GM12878 (cell line): ENCODE measurements at regions not wholly inside any gene's neighbourhood (a gene's known extent, or its start where the extent isn't known, plus 50 kb on each side); places are given as distances from the start of the nearest gene placed in this dataset.

Source experiments
- ATAC-seq: fragments of 200-7000 bp; cut with Tn5 transposase; 3 replicates; pipeline ENCODE4 v1.9.1; 2020; ENCODE audit warnings: mild to moderate bottlenecking, moderate library complexity
- BruUV-seq: library from RNA; stranded (reverse); fragments of 400-500 nt; replicated peaks from 2 replicates; lab custom pipeline; 2021; lab: Mats Ljungman, UMichigan
- CTCF ChIA-PET: fragments of 300-600 bp; sonication (Branson Sonifier 250); formaldehyde crosslinking; extraction: SDS; loops from one replicate; lab custom pipeline; 2021; ENCODE audit warnings: inconsistent platforms; lab: Yijun Ruan, JAX
- POLR2A ChIA-PET: fragments of 350-600 bp; formaldehyde crosslinking; extraction: SDS; loops from one replicate; lab custom pipeline; 2021; ENCODE audit warnings: inconsistent platforms; lab: Charles Lee
- RAD21 ChIA-PET: fragments of 300-600 bp; sonication (Branson Sonifier 250); formaldehyde crosslinking; loops from one replicate; lab custom pipeline; 2023; ENCODE audit warnings: antibody characterized with exemption; ENCODE audit not compliant: unreplicated experiment; lab: Charles Lee
- SMC1A ChIA-PET: fragments of 300-600 bp; sonication (Branson Sonifier 250); formaldehyde crosslinking; loops from one replicate; lab custom pipeline; 2023; ENCODE audit not compliant: unreplicated experiment, uncharacterized antibody; lab: Charles Lee
- DNase-seq: peaks from one replicate; pipeline ENCODE4 v3.0.0-alpha.2; 2011; ENCODE audit warnings: low read depth, low spot score
- FAIRE-seq: peaks from 3 replicates; lab custom pipeline; 2011; peaks lifted over from hg19 to GRCh38; lab: Jason Lieb, UNC
- H2AFZ ChIP-seq: 2 replicates; pipeline ENCODE4 v1.6.0; 2011; ENCODE audit warnings: low read depth, low read length, control low read depth; ENCODE audit not compliant: control insufficient read depth
- H3K27ac ChIP-seq: 2 replicates; pipeline ENCODE4 v1.5.1; 2011; ENCODE audit warnings: control low read depth; ENCODE audit not compliant: control insufficient read depth, insufficient read depth
- H3K27me3 ChIP-seq, 2 experiments: replicated peaks in 1 of 2; 2 replicates each; pipeline versions ENCODE4 v1.6.0 to v1.6.1; 2011; ENCODE audit warnings: low read length in 1 of 2; ENCODE audit not compliant: control insufficient read depth in 2 of 2, insufficient read depth in 2 of 2
- H3K36me3 ChIP-seq, 2 experiments: 2 replicates each; pipeline ENCODE4 v1.5.1; 2011; ENCODE audit warnings: low read length in 1 of 2; ENCODE audit not compliant: control insufficient read depth in 2 of 2, insufficient read depth in 2 of 2
- H3K4me1 ChIP-seq: 2 replicates; pipeline ENCODE4 v1.6.1; 2011; ENCODE audit warnings: mild to moderate bottlenecking, low read length, moderate library complexity, mixed read lengths; ENCODE audit not compliant: control insufficient read depth, insufficient read depth
- H3K4me2 ChIP-seq: 2 replicates; pipeline ENCODE4 v1.6.0; 2011; ENCODE audit warnings: control low read depth; ENCODE audit not compliant: control insufficient read depth, insufficient read depth
- H3K4me3 ChIP-seq: fragments of 200-600 bp; sonication (generic); 2 replicates; pipeline ENCODE4 v1.5.1; 2016
- H3K79me2 ChIP-seq: 2 replicates; pipeline ENCODE4 v1.6.0; 2011; ENCODE audit warnings: low read length; ENCODE audit not compliant: control insufficient read depth, insufficient read depth
- H3K9ac ChIP-seq: 2 replicates; pipeline ENCODE4 v1.8.0; 2011; ENCODE audit warnings: low read length, control low read depth, mixed read lengths; ENCODE audit not compliant: control insufficient read depth, insufficient read depth
- H3K9me3 ChIP-seq: replicated peaks from 3 replicates; pipeline ENCODE4 v1.5.1; 2011; ENCODE audit warnings: mild to moderate bottlenecking, low read length; ENCODE audit not compliant: control insufficient read depth, insufficient read depth
- H4K20me1 ChIP-seq: 2 replicates; pipeline ENCODE4 v1.6.0; 2011; ENCODE audit not compliant: control insufficient read depth, insufficient read depth
- ASH2L ChIP-seq: fragments of 300-600, 200-600 bp; sonication (generic); IDR thresholded peaks from 2 replicates; pipeline ENCODE4 v1.6.1; 2017; ENCODE audit warnings: low read depth, mild to moderate bottlenecking, borderline replicate concordance
- HCFC1 ChIP-seq: fragments of 150-350 bp; IDR thresholded peaks from 2 replicates; pipeline ENCODE4 v1.6.1; 2014; ENCODE audit warnings: low read length
- IRF4 ChIP-seq: IDR thresholded peaks from 2 replicates; pipeline ENCODE4 v1.6.1; 2011; ENCODE audit warnings: low read depth, low read length
- MTA2 ChIP-seq: fragments of 450-650 bp; IDR thresholded peaks from 2 replicates; pipeline ENCODE4 v1.6.1; 2016; ENCODE audit warnings: low read depth, mild to moderate bottlenecking, moderate library complexity
- POLR2A ChIP-seq: IDR thresholded peaks from 2 replicates; pipeline ENCODE4 v1.6.1; 2011; ENCODE audit warnings: low read depth, mild to moderate bottlenecking, low read length
- SMARCA5 ChIP-seq: fragments of 450-650 bp; IDR thresholded peaks from 2 replicates; pipeline ENCODE4 v1.6.1; 2017; ENCODE audit warnings: mild to moderate bottlenecking
- SREBF2 ChIP-seq: IDR thresholded peaks from 2 replicates; pipeline ENCODE4 v1.6.1; 2012; ENCODE audit warnings: mild to moderate bottlenecking, low read length
- TBL1XR1 ChIP-seq: IDR thresholded peaks from 2 replicates; pipeline ENCODE4 v1.6.1; 2012; ENCODE audit warnings: low read depth, low read length, improper control_type of control experiment
- TCF7 ChIP-seq: IDR thresholded peaks from 2 replicates; pipeline ENCODE4 v1.6.1; 2014; ENCODE audit warnings: antibody characterized with exemption, borderline replicate concordance
- USF1 ChIP-seq: IDR thresholded peaks from 2 replicates; pipeline ENCODE4 v1.6.1; 2011; ENCODE audit warnings: borderline replicate concordance, low read depth, mild to moderate bottlenecking, moderate library complexity, mixed read lengths, low read length; ENCODE audit not compliant: insufficient read depth; ENCODE audit errors: extremely low read length
- USF2 ChIP-seq: IDR thresholded peaks from 2 replicates; pipeline ENCODE4 v1.6.1; 2011; ENCODE audit warnings: low read depth, low read length, improper control_type of control experiment, borderline replicate concordance
- ZNF687 ChIP-seq: fragments of 450-650 bp; IDR thresholded peaks from 2 replicates; pipeline ENCODE4 v1.6.1; 2017; ENCODE audit warnings: mild to moderate bottlenecking, moderate library complexity
- WGBS: methylation state at CpG from one replicate; pipeline ENCODE4 v1.1.6; 2016; ENCODE audit warnings: low lambda C conversion rate; ENCODE audit not compliant: insufficient replicate concordance, insufficient coverage; ENCODE audit errors: missing lambda C conversion rate; 5-methylcytosine and 5-hydroxymethylcytosine counted together
- in situ Hi-C: fragments of 300-500 bp; cut with MboI; formaldehyde crosslinking; loops from 9 replicates; pipeline ENCODE4 v1.14.3; 2018; ENCODE audit warnings: mixed read lengths
- intact Hi-C: fragments of 100-400 bp; cut with micrococcal nuclease; formaldehyde crosslinking; loops from one replicate; pipeline ENCODE4 v1.14.2; 2022; ENCODE audit not compliant: unreplicated experiment

GRCh38 chr2:57894381-57894780 is 152.2 kb upstream of the VRK2 start:
- SMC1A ChIA-PET, result interaction anchor here (0.5 to 10.5 kb wide), 4 partner anchors 11 to 241 kb away, joined by 3 to 159 read pairs (median 48); no protein-coding TSS in a partner anchor
- CTCF ChIA-PET, result interaction anchor here (1.3 to 5.6 kb wide), 3 partner anchors 11 to 174 kb away, joined by 3 to 32 read pairs (median 18); no protein-coding TSS in a partner anchor
- H3K4me2 ChIP-seq, result 0 out of 2 replicates have a peak overlapping the region, but pooled peaks have one; percentile 14
- intact Hi-C loops, result no loop called here
- H3K9ac ChIP-seq, result no peak overlapping the region
- H3K79me2 ChIP-seq, result no peaks in the 10 kb centered on the region
- TF ChIP-seq IRF4, result no peak
- no peak for TF ChIP-seq USF2
- peak; percentile 82; the same call in 1 of the 2 replicates for TF ChIP-seq MTA2
- 86% methylated on average over 2 of the region's 2 CpGs for WGBS
- H3K36me3 ChIP-seq, result no peaks in the 10 kb centered on the region
- peak overlapping the region; percentile 35 for H3K27ac ChIP-seq
- DNase-seq (no peak), FAIRE-seq (no peak), ATAC-seq (no peak)
- peaks cover 33% of the 10 kb centered on the region for H3K4me1 ChIP-seq
- H3K27me3 ChIP-seq, result no peaks in the 10 kb centered on the region
- H4K20me1 ChIP-seq, result no peaks in the 10 kb centered on the region
- BruUV-seq, result no TSS peak
- in situ Hi-C loops, result no loop called here
- H3K9me3 ChIP-seq, result no peaks in the 10 kb centered on the region; the same call in 2 of the 3 replicates
- no peak overlapping the region for H3K4me3 ChIP-seq
- peak overlapping the region; percentile 66 for H2AFZ ChIP-seq
- RAD21 ChIA-PET, result interaction anchor here (0.8 to 6.3 kb wide), 6 partner anchors 9 to 134 kb away, joined by 4 to 66 read pairs (median 18); no protein-coding TSS in a partner anchor
- POLR2A ChIA-PET, result interaction anchor here (1.0 to 3.9 kb wide), 3 partner anchors 10 to 157 kb away, joined by 4 to 24 read pairs (median 5); no protein-coding TSS in a partner anchor

- H3K79me2 ChIP-seq, result no peaks in the 10 kb centered on the region
- no peaks in the 10 kb centered on the region for H3K9me3 ChIP-seq
- H4K20me1 ChIP-seq, result no peaks in the 10 kb centered on the region
- in situ Hi-C loops, result no loop called here
- H3K4me1 ChIP-seq, result peaks cover 14% of the 10 kb centered on the region; the same call in 1 of the 2 replicates
- H3K36me3 ChIP-seq, result no peaks in the 10 kb centered on the region
- no peak overlapping the region for H3K4me2 ChIP-seq
- DNase-seq, result no peak
- H3K4me3 ChIP-seq, result no peak overlapping the region
- RAD21 ChIA-PET, result interaction anchor here (0.5 to 1.6 kb wide), 5 partner anchors 8 to 292 kb away, joined by 3 to 11 read pairs (median 6); no protein-coding TSS in a partner anchor
- H2AFZ ChIP-seq, result no peak overlapping the region; the same call in 1 of the 2 replicates
- ATAC-seq, result no peak
- H3K27me3 ChIP-seq, result no peaks in the 10 kb centered on the region
- no peak for FAIRE-seq
- H3K9ac ChIP-seq, result no peak overlapping the region
- H3K27ac ChIP-seq, result no peak overlapping the region
- POLR2A ChIA-PET, result interaction anchor here (0.5 to 1.9 kb wide), 2 partner anchors 10 to 17 kb away, joined by 3 to 6 read pairs; no protein-coding TSS in a partner anchor
- CTCF ChIA-PET, result interaction anchor here (1.6 to 3.4 kb wide), 3 partner anchors 8 to 14 kb away, joined by 6 to 22 read pairs (median 8); no protein-coding TSS in a partner anchor
- 100% methylated on average over 1 of the region's 1 CpG for WGBS
- no TSS peak for BruUV-seq
- SMC1A ChIA-PET, result interaction anchor here (0.8 to 10.5 kb wide), 8 partner anchors 9 to 549 kb away, joined by 3 to 159 read pairs (median 4); no protein-coding TSS in a partner anchor
- intact Hi-C loops, result no loop called here
- TF ChIP-seq ZNF687 (no peak), HCFC1 (no peak), POLR2A (no peak), TCF7 (no peak), ASH2L (no peak), TBL1XR1 (no peak), SMARCA5 (no peak), USF1 (no peak), SREBF2 (no peak)
Observed at GRCh38 chr2:57897920-57898319, 148.7 kb upstream of the VRK2 start.
